OCI-LY1 (cell line): ENCODE measurements at regions not wholly inside any gene's neighbourhood (a gene's known extent, or its start where the extent isn't known, plus 50 kb on each side); places are given as distances from the start of the nearest gene placed in this dataset.

Experiments used
- CTCF ChIP-seq: fragments of 200-600 bp; sonication (generic), shearing (Covaris generic); IDR thresholded peaks from 2 replicates; pipeline ENCODE4 v1.5.1; 2017; ENCODE audit warnings: mild to moderate bottlenecking, antibody characterized with exemption, low read length, moderate library complexity, mixed read lengths
- EZH2 ChIP-seq: fragments of 200-600 bp; sonication (generic), shearing (Covaris generic); IDR thresholded peaks from 2 replicates; pipeline ENCODE4 v1.8.0; 2017; ENCODE audit warnings: borderline replicate concordance, mixed run types, mild to moderate bottlenecking, antibody characterized with exemption, low read length, moderate library complexity, mixed read lengths

DNA sequence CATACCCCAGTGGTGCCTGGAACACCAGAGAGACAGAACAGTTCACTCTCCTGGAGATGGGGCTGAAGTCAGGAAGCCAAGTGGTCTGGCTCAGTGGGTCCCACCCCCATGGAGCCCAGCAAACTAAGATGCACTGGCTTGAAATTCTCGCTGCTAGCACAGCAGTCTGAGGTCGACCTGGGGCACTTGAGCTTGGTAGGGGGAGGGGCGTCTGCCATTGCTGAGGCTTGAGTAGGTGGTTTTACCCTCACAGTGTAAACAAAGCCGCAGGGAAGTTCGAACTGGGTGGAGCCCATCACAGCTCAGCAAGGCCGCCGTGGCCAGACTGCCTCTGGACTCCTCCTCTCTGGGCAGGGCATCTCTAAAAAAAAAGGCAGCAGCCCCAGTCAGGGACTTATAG, 272.0 kb downstream of the KLF13 start:
- TF ChIP-seq CTCF (no peak), EZH2 (no peak)
